ENCODE measurements at regions not wholly inside any gene's neighbourhood (a gene's known extent, or its start where the extent isn't known, plus 50 kb on each side); places are given as distances from the start of the nearest gene placed in this dataset.
A peak's percentile ranks its signal among the peaks of the same experiment; 100 is the strongest.

GRCh38 chr16:51390877-51391276 is 239.8 kb upstream of the SALL1 start:
- Mint-ChIP-seq H3K36me3 (ENCODE audit: low read depth) (peaks cover 15% of the 10 kb centered on the region), H3K4me1 (peaks cover 41% of the 10 kb centered on the region), H3K9me3 (peaks cover 13% of the 10 kb centered on the region), H3K4me3 (no peak overlapping the region), H3K27ac (peak overlapping the region; percentile 84), H3K27me3 (ENCODE audit: insufficient read depth, low read depth, poor library complexity) (peaks cover 10% of the 10 kb centered on the region)
- DNase-seq (ENCODE audit: low spot score): peak; percentile 35
- H3K4me1 ChIP-seq (ENCODE audit: insufficient read depth): peaks cover 33% of the 10 kb centered on the region
- no peak overlapping the region for H2AFZ ChIP-seq
- no peak overlapping the region for H3K4me3 ChIP-seq
- H3K27me3 ChIP-seq (ENCODE audit: insufficient read depth): no peaks in the 10 kb centered on the region
- 0 out of 2 replicates have a peak, but pooled peaks cover 3% of the 10 kb centered on the region for H3K9me2 ChIP-seq (ENCODE audit: insufficient read depth)
- 0 out of 2 replicates have a peak, but pooled peaks cover 11% of the 10 kb centered on the region for H3F3A ChIP-seq (replicated peaks; ENCODE audit: low read depth)
- no peak; the same call in 2 of the 3 replicates for ATAC-seq
- no peaks in the 10 kb centered on the region for H3K79me2 ChIP-seq (replicated peaks; ENCODE audit: insufficient read depth)
- no peak for TF ChIP-seq POLR2AphosphoS5 (IDR thresholded peaks at IDR 0.05; ENCODE audit: low read depth)
- TF ChIP-seq ZNF462 (CRISPR knock-in tag; IDR thresholded peaks at IDR 0.05): no peak
- TF ChIP-seq ZNF114 (CRISPR knock-in tag; IDR thresholded peaks at IDR 0.05): no peak
- TF ChIP-seq ETS1 (IDR thresholded peaks at IDR 0.05): no peak
- TF ChIP-seq CREB1 (CRISPR knock-in tag; IDR thresholded peaks at IDR 0.05; ENCODE audit: low read depth): no peak
- TF ChIP-seq EZH2 (IDR thresholded peaks at IDR 0.05; ENCODE audit: low read depth, unreplicated experiment): no peak
- no peak for TF ChIP-seq STAT1 (IDR thresholded peaks at IDR 0.05; ENCODE audit: unreplicated experiment)
- no peak for TF ChIP-seq REST (IDR thresholded peaks at IDR 0.05; ENCODE audit: unreplicated experiment)
- TF ChIP-seq CTCF (conservative IDR thresholded peaks at IDR 0.05; ENCODE audit: low read depth in 2 of 2): no peak
- no peak for TF ChIP-seq NANOG (IDR thresholded peaks at IDR 0.05; ENCODE audit: borderline replicate concordance)
- TF ChIP-seq EZH2phosphoT487 (IDR thresholded peaks at IDR 0.05; ENCODE audit: unreplicated experiment): no peak
- TF ChIP-seq JUNB (IDR thresholded peaks at IDR 0.05; ENCODE audit: unreplicated experiment): no peak
- TF ChIP-seq ZNF331 (CRISPR knock-in tag; IDR thresholded peaks at IDR 0.05; ENCODE audit: low read depth): no peak
- no peaks in the 10 kb centered on the region for H4K20me1 ChIP-seq (replicated peaks; ENCODE audit: insufficient read depth)
- H3K27ac ChIP-seq (ENCODE audit: low read depth): peak overlapping the region; percentile 67
- H3K36me3 ChIP-seq (ENCODE audit: insufficient read depth): no peaks in the 10 kb centered on the region; the same call in 1 of the 2 replicates
- H3K4me2 ChIP-seq: peak overlapping the region; percentile 15
